Nephron progenitor cell (in vitro differentiated cells): ENCODE measurements at regions not wholly inside any gene's neighbourhood (a gene's known extent, or its start where the extent isn't known, plus 50 kb on each side); places are given as distances from the start of the nearest gene placed in this dataset.

Experiments used
- DNase-seq: peaks from one replicate; pipeline ENCODE4 v3.0.0; 2021
- H3K27ac Mint-ChIP-seq: 2 replicates; pipeline ENCODE4 v1.8.0; 2021; ENCODE audit warnings: mild to moderate bottlenecking, moderate library complexity, mixed read lengths
- H3K27me3 Mint-ChIP-seq: 2 replicates; pipeline ENCODE4 v1.8.0; 2021; ENCODE audit warnings: mild to moderate bottlenecking, low read depth, mixed read lengths; ENCODE audit not compliant: poor library complexity
- H3K36me3 Mint-ChIP-seq: 2 replicates; pipeline ENCODE4 v1.8.0; 2021; ENCODE audit warnings: low read depth, mixed read lengths
- H3K4me1 Mint-ChIP-seq: 2 replicates; pipeline ENCODE4 v1.8.0; 2021; ENCODE audit warnings: mixed read lengths
- H3K4me3 Mint-ChIP-seq: 2 replicates; pipeline ENCODE4 v1.8.0; 2021; ENCODE audit warnings: mild to moderate bottlenecking, moderate library complexity, mixed read lengths
- H3K9me3 Mint-ChIP-seq: 2 replicates; pipeline ENCODE4 v1.8.0; 2021; ENCODE audit warnings: mild to moderate bottlenecking, moderate library complexity, mixed read lengths
- TF ChIP-seq, protein P1 (sequence below): fragments of 200-600 bp; sonication (generic); IDR thresholded peaks from 2 replicates; pipeline ENCODE4 v1.5.0; 2021; ENCODE audit warnings: antibody characterized with exemption

DNA sequence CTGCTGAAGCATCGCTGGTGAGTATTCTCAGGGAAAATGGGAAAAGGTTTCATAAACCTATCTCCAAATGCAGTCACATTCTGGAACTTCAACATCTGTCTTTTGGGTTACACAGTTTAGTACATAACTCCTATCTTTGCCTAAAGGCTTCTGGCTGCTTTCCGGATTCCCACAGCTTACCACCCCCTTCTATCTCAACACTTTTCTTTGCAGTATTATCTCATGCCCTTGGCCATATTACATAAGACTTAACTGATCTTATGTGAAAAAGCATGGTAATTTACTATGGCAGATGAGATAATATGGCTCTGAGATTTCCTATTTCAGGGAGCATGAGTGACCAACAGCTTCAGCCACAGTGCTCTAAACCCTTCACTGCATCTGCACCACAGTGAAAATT, 369.3 kb upstream of the LINC00305 start:
- DNase-seq = no peak
- TF ChIP-seq, protein P1, sequence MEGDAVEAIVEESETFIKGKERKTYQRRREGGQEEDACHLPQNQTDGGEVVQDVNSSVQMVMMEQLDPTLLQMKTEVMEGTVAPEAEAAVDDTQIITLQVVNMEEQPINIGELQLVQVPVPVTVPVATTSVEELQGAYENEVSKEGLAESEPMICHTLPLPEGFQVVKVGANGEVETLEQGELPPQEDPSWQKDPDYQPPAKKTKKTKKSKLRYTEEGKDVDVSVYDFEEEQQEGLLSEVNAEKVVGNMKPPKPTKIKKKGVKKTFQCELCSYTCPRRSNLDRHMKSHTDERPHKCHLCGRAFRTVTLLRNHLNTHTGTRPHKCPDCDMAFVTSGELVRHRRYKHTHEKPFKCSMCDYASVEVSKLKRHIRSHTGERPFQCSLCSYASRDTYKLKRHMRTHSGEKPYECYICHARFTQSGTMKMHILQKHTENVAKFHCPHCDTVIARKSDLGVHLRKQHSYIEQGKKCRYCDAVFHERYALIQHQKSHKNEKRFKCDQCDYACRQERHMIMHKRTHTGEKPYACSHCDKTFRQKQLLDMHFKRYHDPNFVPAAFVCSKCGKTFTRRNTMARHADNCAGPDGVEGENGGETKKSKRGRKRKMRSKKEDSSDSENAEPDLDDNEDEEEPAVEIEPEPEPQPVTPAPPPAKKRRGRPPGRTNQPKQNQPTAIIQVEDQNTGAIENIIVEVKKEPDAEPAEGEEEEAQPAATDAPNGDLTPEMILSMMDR = no peak
- H3K4me1 Mint-ChIP-seq = no peaks in the 10 kb centered on the region
- H3K36me3 Mint-ChIP-seq = no peaks in the 10 kb centered on the region
- H3K4me3 Mint-ChIP-seq = no peak overlapping the region
- no peak overlapping the region for H3K27ac Mint-ChIP-seq
- H3K9me3 Mint-ChIP-seq = no peaks in the 10 kb centered on the region
- H3K27me3 Mint-ChIP-seq = peaks cover 3% of the 10 kb centered on the region

- H3K9me3 Mint-ChIP-seq = no peaks in the 10 kb centered on the region
- no peak for DNase-seq
- TF ChIP-seq, protein P1 = no peak
- no peaks in the 10 kb centered on the region for H3K27me3 Mint-ChIP-seq
- H3K36me3 Mint-ChIP-seq = no peaks in the 10 kb centered on the region
- no peak overlapping the region for H3K27ac Mint-ChIP-seq
- H3K4me3 Mint-ChIP-seq = no peak overlapping the region
- no peaks in the 10 kb centered on the region for H3K4me1 Mint-ChIP-seq
Measured at GRCh38 chr18:64513401-64513800, 364.5 kb upstream of the LINC00305 start.

DNA sequence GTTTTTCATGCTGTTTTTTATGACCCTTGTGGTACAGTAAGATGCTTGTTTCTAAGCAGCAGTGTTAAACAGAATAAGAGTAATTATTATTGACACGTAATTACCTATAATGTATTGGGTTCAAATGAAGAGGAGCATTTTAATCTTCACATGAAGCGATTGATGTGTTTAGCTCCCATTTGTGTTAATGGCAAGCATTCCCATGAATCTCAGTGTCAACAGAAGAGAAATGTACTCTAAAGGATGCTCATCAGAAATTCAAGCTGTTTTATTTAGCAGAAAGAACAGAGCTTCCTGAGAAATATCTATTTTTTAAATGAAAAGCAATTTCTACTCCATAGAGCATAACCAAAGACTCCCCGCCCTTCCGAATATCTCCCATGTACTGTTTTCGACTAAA, 341.3 kb upstream of the LINC00305 start:
- H3K27me3 Mint-ChIP-seq = no peaks in the 10 kb centered on the region
- H3K4me3 Mint-ChIP-seq = no peak overlapping the region
- H3K36me3 Mint-ChIP-seq = no peaks in the 10 kb centered on the region
- no peak overlapping the region for H3K27ac Mint-ChIP-seq
- no peak for DNase-seq
- no peaks in the 10 kb centered on the region for H3K4me1 Mint-ChIP-seq
- TF ChIP-seq, protein P1 = no peak
- H3K9me3 Mint-ChIP-seq = no peaks in the 10 kb centered on the region

DNA sequence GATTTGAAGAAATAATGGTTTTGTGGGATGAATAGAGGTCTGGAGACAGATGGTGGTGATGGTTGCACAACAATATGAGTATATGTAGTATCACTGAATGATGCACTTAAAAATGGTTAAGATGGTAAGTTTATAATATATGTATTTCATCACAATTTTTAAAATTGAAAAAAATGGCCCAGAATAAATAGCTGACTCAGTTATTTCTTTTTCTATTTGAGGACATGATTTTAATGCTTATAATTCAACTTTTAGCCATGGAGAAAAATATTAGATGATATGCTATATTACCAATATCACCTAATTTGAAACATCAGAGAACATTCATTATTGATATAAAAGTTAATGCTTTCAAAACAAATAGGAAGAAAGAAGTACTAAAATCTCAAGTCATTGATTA, 339.8 kb upstream of the LINC00305 start:
- Mint-ChIP-seq H3K4me3 (no peak overlapping the region), H3K9me3 (no peaks in the 10 kb centered on the region), H3K27ac (no peak overlapping the region), H3K27me3 (no peaks in the 10 kb centered on the region), H3K4me1 (no peaks in the 10 kb centered on the region), H3K36me3 (no peaks in the 10 kb centered on the region)
- DNase-seq = no peak
- TF ChIP-seq, protein P1 = no peak

DNA sequence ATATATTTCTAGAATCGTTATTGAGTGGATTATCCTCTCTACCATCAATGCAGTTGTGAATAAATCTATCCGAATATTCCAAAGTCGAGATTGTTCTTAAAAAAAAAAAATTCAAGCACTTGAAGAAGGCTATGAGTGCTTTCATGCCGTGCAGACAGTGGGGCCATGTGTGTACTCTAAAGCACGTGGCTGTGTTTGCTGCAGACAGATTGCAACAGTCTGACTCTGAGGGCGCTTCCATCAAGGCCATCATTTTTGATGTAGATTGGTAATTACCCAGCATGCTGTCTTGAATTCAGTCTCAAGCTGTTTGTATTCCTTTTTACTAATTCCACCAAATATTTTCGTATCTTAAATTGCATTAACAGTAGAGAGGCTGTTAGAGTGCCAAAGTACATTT, 325.9 kb upstream of the LINC00305 start:
- H3K4me1 Mint-ChIP-seq = no peaks in the 10 kb centered on the region
- TF ChIP-seq, protein P1 = no peak
- no peak overlapping the region for H3K4me3 Mint-ChIP-seq
- no peak for DNase-seq
- H3K36me3 Mint-ChIP-seq = no peaks in the 10 kb centered on the region
- H3K27me3 Mint-ChIP-seq = no peaks in the 10 kb centered on the region
- H3K27ac Mint-ChIP-seq = no peak overlapping the region
- no peaks in the 10 kb centered on the region for H3K9me3 Mint-ChIP-seq

GRCh38 chr18:64474255-64474654, 325.4 kb upstream of the LINC00305 start:
- H3K27me3 Mint-ChIP-seq = no peaks in the 10 kb centered on the region
- H3K27ac Mint-ChIP-seq = no peak overlapping the region
- no peak for DNase-seq
- TF ChIP-seq, protein P1 = no peak
- no peaks in the 10 kb centered on the region for H3K36me3 Mint-ChIP-seq
- H3K4me1 Mint-ChIP-seq = no peaks in the 10 kb centered on the region
- H3K4me3 Mint-ChIP-seq = no peak overlapping the region
- no peaks in the 10 kb centered on the region for H3K9me3 Mint-ChIP-seq
